ENCODE measurements at regions not wholly inside any gene's neighbourhood (a gene's known extent, or its start where the extent isn't known, plus 50 kb on each side); places are given as distances from the start of the nearest gene placed in this dataset.

DNA sequence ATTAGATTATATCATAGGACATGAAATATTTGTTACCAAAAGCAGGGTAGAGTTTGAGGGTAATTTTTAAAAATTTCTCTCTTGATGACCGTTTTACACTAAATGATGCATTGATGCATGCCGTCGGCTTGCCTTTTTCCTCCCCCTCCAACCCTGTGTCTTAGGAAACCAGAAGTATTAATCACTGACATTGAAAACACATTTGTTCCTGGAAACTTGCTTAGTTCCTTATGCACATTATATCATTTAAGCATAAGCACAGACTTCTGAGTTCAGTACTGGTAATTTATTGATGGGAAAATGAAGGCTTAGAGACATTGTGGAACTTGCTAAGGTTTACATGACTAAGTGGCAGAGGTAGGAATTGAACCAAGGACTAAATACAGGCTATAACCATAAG is 206.3 kb upstream of the SPHKAP start:
- intact Hi-C loops (cut with micrococcal nuclease; ENCODE audit: unreplicated experiment) (no loop called here), in situ Hi-C loops (cut with HindIII; ENCODE audit: extremely low pct_ligation_motif_present, low pct_unique_long_range_greater_than_20kb) (no loop called here)
- peaks cover 68% of the 10 kb centered on the region for H3K9me3 ChIP-seq (ENCODE audit: low read length)
- no peak overlapping the region for H3K4me3 ChIP-seq (replicated peaks in 1 of 3; ENCODE audit: insufficient read depth in 1 of 3, low read depth in 2 of 3, low read length in 3 of 3)
- H2AFZ ChIP-seq (ENCODE audit: low read length) = no peak overlapping the region
- H3K9ac ChIP-seq (ENCODE audit: insufficient read depth, low read depth, low read length) = no peak overlapping the region
- ChIA-PET CTCF (ENCODE audit: low intra/inter-chr PET ratio, low total read pairs) (no interaction called here), POLR2A (no interaction called here)
- ATAC-seq (no peak), FAIRE-seq (no peak), DNase-seq (ENCODE audit: low spot score) (no peak)
- 61% methylated on average over 3 of the region's 3 CpGs for WGBS (ENCODE audit: low lambda C conversion rate)
- H3K27me3 ChIP-seq (ENCODE audit: control insufficient read depth in 1 of 2, insufficient read depth in 2 of 2, low read length in 2 of 2) = no peaks in the 10 kb centered on the region
- H3K36me3 ChIP-seq (replicated peaks in 1 of 2; ENCODE audit: control insufficient read depth in 1 of 2, insufficient read depth in 2 of 2, low read length in 2 of 2) = no peaks in the 10 kb centered on the region
- no peak overlapping the region for H3K27ac ChIP-seq (ENCODE audit: extremely low read length, insufficient read depth, low read length)
- H3K4me1 ChIP-seq (ENCODE audit: insufficient read depth, low read length) = no peaks in the 10 kb centered on the region
- TF ChIP-seq, protein P1, sequence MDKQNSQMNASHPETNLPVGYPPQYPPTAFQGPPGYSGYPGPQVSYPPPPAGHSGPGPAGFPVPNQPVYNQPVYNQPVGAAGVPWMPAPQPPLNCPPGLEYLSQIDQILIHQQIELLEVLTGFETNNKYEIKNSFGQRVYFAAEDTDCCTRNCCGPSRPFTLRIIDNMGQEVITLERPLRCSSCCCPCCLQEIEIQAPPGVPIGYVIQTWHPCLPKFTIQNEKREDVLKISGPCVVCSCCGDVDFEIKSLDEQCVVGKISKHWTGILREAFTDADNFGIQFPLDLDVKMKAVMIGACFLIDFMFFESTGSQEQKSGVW (CRISPR knock-in tag; IDR thresholded peaks at IDR 0.05; ENCODE audit: borderline replicate concordance) = no peak
- no peak for TF ChIP-seq ZNF747 (CRISPR knock-in tag; IDR thresholded peaks at IDR 0.05; ENCODE audit: borderline replicate concordance)
- TF ChIP-seq SALL2 (CRISPR knock-in tag; IDR thresholded peaks at IDR 0.05) = no peak
- no peak for TF ChIP-seq ZNF781 (CRISPR knock-in tag; IDR thresholded peaks at IDR 0.05; ENCODE audit: borderline replicate concordance, not compliant biosample characterization)
- TF ChIP-seq, protein P2, sequence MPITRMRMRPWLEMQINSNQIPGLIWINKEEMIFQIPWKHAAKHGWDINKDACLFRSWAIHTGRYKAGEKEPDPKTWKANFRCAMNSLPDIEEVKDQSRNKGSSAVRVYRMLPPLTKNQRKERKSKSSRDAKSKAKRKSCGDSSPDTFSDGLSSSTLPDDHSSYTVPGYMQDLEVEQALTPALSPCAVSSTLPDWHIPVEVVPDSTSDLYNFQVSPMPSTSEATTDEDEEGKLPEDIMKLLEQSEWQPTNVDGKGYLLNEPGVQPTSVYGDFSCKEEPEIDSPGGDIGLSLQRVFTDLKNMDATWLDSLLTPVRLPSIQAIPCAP (CRISPR knock-in tag; IDR thresholded peaks at IDR 0.05; ENCODE audit: low read depth) = no peak
- TF ChIP-seq ISX (CRISPR knock-in tag; conservative IDR thresholded peaks at IDR 0.05) = no peak
- TF ChIP-seq ELF1 (CRISPR knock-in tag; IDR thresholded peaks at IDR 0.05) = no peak
- TF ChIP-seq SAP130 (CRISPR knock-in tag; IDR thresholded peaks at IDR 0.05; ENCODE audit: low read depth) = no peak
- TF ChIP-seq, protein P3, sequence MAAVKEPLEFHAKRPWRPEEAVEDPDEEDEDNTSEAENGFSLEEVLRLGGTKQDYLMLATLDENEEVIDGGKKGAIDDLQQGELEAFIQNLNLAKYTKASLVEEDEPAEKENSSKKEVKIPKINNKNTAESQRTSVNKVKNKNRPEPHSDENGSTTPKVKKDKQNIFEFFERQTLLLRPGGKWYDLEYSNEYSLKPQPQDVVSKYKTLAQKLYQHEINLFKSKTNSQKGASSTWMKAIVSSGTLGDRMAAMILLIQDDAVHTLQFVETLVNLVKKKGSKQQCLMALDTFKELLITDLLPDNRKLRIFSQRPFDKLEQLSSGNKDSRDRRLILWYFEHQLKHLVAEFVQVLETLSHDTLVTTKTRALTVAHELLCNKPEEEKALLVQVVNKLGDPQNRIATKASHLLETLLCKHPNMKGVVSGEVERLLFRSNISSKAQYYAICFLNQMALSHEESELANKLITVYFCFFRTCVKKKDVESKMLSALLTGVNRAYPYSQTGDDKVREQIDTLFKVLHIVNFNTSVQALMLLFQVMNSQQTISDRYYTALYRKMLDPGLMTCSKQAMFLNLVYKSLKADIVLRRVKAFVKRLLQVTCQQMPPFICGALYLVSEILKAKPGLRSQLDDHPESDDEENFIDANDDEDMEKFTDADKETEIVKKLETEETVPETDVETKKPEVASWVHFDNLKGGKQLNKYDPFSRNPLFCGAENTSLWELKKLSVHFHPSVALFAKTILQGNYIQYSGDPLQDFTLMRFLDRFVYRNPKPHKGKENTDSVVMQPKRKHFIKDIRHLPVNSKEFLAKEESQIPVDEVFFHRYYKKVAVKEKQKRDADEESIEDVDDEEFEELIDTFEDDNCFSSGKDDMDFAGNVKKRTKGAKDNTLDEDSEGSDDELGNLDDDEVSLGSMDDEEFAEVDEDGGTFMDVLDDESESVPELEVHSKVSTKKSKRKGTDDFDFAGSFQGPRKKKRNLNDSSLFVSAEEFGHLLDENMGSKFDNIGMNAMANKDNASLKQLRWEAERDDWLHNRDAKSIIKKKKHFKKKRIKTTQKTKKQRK (IDR thresholded peaks at IDR 0.05; ENCODE audit: low read length) = no peak
- TF ChIP-seq ZNF615 (CRISPR knock-in tag; IDR thresholded peaks at IDR 0.05; ENCODE audit: borderline replicate concordance) = no peak
- TF ChIP-seq, protein P4, sequence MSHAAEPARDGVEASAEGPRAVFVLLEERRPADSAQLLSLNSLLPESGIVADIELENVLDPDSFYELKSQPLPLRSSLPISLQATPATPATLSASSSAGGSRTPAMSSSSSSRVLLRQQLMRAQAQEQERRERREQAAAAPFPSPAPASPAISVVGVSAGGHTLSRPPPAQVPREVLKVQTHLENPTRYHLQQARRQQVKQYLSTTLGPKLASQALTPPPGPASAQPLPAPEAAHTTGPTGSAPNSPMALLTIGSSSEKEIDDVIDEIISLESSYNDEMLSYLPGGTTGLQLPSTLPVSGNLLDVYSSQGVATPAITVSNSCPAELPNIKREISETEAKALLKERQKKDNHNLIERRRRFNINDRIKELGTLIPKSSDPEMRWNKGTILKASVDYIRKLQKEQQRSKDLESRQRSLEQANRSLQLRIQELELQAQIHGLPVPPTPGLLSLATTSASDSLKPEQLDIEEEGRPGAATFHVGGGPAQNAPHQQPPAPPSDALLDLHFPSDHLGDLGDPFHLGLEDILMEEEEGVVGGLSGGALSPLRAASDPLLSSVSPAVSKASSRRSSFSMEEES (CRISPR knock-in tag; IDR thresholded peaks at IDR 0.05) = no peak
- TF ChIP-seq POLR2AphosphoS2 (IDR thresholded peaks at IDR 0.05; ENCODE audit: low read depth, low read length) = no peak
- no peak for TF ChIP-seq ZNF766 (CRISPR knock-in tag; IDR thresholded peaks at IDR 0.05; ENCODE audit: borderline replicate concordance)
- no peaks in the 10 kb centered on the region for H3K79me2 ChIP-seq (ENCODE audit: insufficient read depth, low read length)
- H3K4me2 ChIP-seq (ENCODE audit: low read depth, low read length) = no peak overlapping the region
- BruUV-seq (replicated peaks) = no TSS peak
- H4K20me1 ChIP-seq (ENCODE audit: insufficient read depth, low read length) = no peaks in the 10 kb centered on the region

Data from HepG2 (cell line).